GM12878 (cell line): ENCODE measurements at regions not wholly inside any gene's neighbourhood (a gene's known extent, or its start where the extent isn't known, plus 50 kb on each side); places are given as distances from the start of the nearest gene placed in this dataset.

Source experiments
- ATAC-seq: fragments of 200-7000 bp; cut with Tn5 transposase; 3 replicates; pipeline ENCODE4 v1.9.1; 2020; ENCODE audit warnings: mild to moderate bottlenecking, moderate library complexity
- BruUV-seq: library from RNA; stranded (reverse); fragments of 400-500 nt; replicated peaks from 2 replicates; lab custom pipeline; 2021; lab: Mats Ljungman, UMichigan
- CTCF ChIA-PET: fragments of 300-600 bp; sonication (Branson Sonifier 250); formaldehyde crosslinking; extraction: SDS; loops from one replicate; lab custom pipeline; 2021; ENCODE audit warnings: inconsistent platforms; lab: Yijun Ruan, JAX
- POLR2A ChIA-PET: fragments of 350-600 bp; formaldehyde crosslinking; extraction: SDS; loops from one replicate; lab custom pipeline; 2021; ENCODE audit warnings: inconsistent platforms; lab: Charles Lee
- RAD21 ChIA-PET: fragments of 300-600 bp; sonication (Branson Sonifier 250); formaldehyde crosslinking; loops from one replicate; lab custom pipeline; 2023; ENCODE audit warnings: antibody characterized with exemption; ENCODE audit not compliant: unreplicated experiment; lab: Charles Lee
- SMC1A ChIA-PET: fragments of 300-600 bp; sonication (Branson Sonifier 250); formaldehyde crosslinking; loops from one replicate; lab custom pipeline; 2023; ENCODE audit not compliant: unreplicated experiment, uncharacterized antibody; lab: Charles Lee
- DNase-seq: peaks from one replicate; pipeline ENCODE4 v3.0.0-alpha.2; 2011; ENCODE audit warnings: low read depth, low spot score
- FAIRE-seq: peaks from 3 replicates; lab custom pipeline; 2011; peaks lifted over from hg19 to GRCh38; lab: Jason Lieb, UNC
- H2AFZ ChIP-seq: 2 replicates; pipeline ENCODE4 v1.6.0; 2011; ENCODE audit warnings: low read depth, low read length, control low read depth; ENCODE audit not compliant: control insufficient read depth
- H3K27ac ChIP-seq: 2 replicates; pipeline ENCODE4 v1.5.1; 2011; ENCODE audit warnings: control low read depth; ENCODE audit not compliant: control insufficient read depth, insufficient read depth
- H3K27me3 ChIP-seq, 2 experiments: replicated peaks in 1 of 2; 2 replicates each; pipeline versions ENCODE4 v1.6.0 to v1.6.1; 2011; ENCODE audit warnings: low read length in 1 of 2; ENCODE audit not compliant: control insufficient read depth in 2 of 2, insufficient read depth in 2 of 2
- H3K36me3 ChIP-seq, 2 experiments: 2 replicates each; pipeline ENCODE4 v1.5.1; 2011; ENCODE audit warnings: low read length in 1 of 2; ENCODE audit not compliant: control insufficient read depth in 2 of 2, insufficient read depth in 2 of 2
- H3K4me1 ChIP-seq: 2 replicates; pipeline ENCODE4 v1.6.1; 2011; ENCODE audit warnings: mild to moderate bottlenecking, low read length, moderate library complexity, mixed read lengths; ENCODE audit not compliant: control insufficient read depth, insufficient read depth
- H3K4me2 ChIP-seq: 2 replicates; pipeline ENCODE4 v1.6.0; 2011; ENCODE audit warnings: control low read depth; ENCODE audit not compliant: control insufficient read depth, insufficient read depth
- H3K4me3 ChIP-seq: fragments of 200-600 bp; sonication (generic); 2 replicates; pipeline ENCODE4 v1.5.1; 2016
- H3K79me2 ChIP-seq: 2 replicates; pipeline ENCODE4 v1.6.0; 2011; ENCODE audit warnings: low read length; ENCODE audit not compliant: control insufficient read depth, insufficient read depth
- H3K9ac ChIP-seq: 2 replicates; pipeline ENCODE4 v1.8.0; 2011; ENCODE audit warnings: low read length, control low read depth, mixed read lengths; ENCODE audit not compliant: control insufficient read depth, insufficient read depth
- H3K9me3 ChIP-seq: replicated peaks from 3 replicates; pipeline ENCODE4 v1.5.1; 2011; ENCODE audit warnings: mild to moderate bottlenecking, low read length; ENCODE audit not compliant: control insufficient read depth, insufficient read depth
- H4K20me1 ChIP-seq: 2 replicates; pipeline ENCODE4 v1.6.0; 2011; ENCODE audit not compliant: control insufficient read depth, insufficient read depth
- BCL11A ChIP-seq: IDR thresholded peaks from 2 replicates; pipeline ENCODE4 v1.6.1; 2011; ENCODE audit warnings: low read depth, low read length
- DPF2 ChIP-seq: fragments of 450-650 bp; IDR thresholded peaks from 2 replicates; pipeline ENCODE4 v1.6.1; 2017; ENCODE audit warnings: mild to moderate bottlenecking
- IKZF1 ChIP-seq: fragments of 450-650 bp; conservative IDR thresholded peaks from 2 replicates; pipeline ENCODE4 v1.6.1; 2017; ENCODE audit warnings: antibody characterized with exemption, mild to moderate bottlenecking
- MLLT1 ChIP-seq: fragments of 450-650 bp; IDR thresholded peaks from 2 replicates; pipeline ENCODE4 v1.6.1; 2016; ENCODE audit warnings: mild to moderate bottlenecking
- RELA ChIP-seq: fragments of 450-650 bp; IDR thresholded peaks from 2 replicates; pipeline ENCODE4 v1.8.0; 2014; ENCODE audit warnings: borderline replicate concordance; ENCODE audit not compliant: partially characterized antibody
- RELB ChIP-seq: fragments of 450-650 bp; IDR thresholded peaks from 2 replicates; pipeline ENCODE4 v1.6.1; 2017; ENCODE audit warnings: low read depth, mild to moderate bottlenecking, moderate library complexity
- SKIL ChIP-seq: fragments of 450-650 bp; IDR thresholded peaks from 2 replicates; pipeline ENCODE4 v1.6.1; 2017; ENCODE audit warnings: mild to moderate bottlenecking, low read depth, inconsistent platforms; ENCODE audit not compliant: poor library complexity, severe bottlenecking
- TCF3 ChIP-seq: IDR thresholded peaks from 2 replicates; pipeline ENCODE4 v1.6.1; 2012; ENCODE audit warnings: low read depth, mild to moderate bottlenecking, low read length, borderline replicate concordance; ENCODE audit not compliant: insufficient read depth
- WGBS: methylation state at CpG from one replicate; pipeline ENCODE4 v1.1.6; 2016; ENCODE audit warnings: low lambda C conversion rate; ENCODE audit not compliant: insufficient replicate concordance, insufficient coverage; ENCODE audit errors: missing lambda C conversion rate; 5-methylcytosine and 5-hydroxymethylcytosine counted together
- in situ Hi-C: fragments of 300-500 bp; cut with MboI; formaldehyde crosslinking; loops from 9 replicates; pipeline ENCODE4 v1.14.3; 2018; ENCODE audit warnings: mixed read lengths
- intact Hi-C: fragments of 100-400 bp; cut with micrococcal nuclease; formaldehyde crosslinking; loops from one replicate; pipeline ENCODE4 v1.14.2; 2022; ENCODE audit not compliant: unreplicated experiment

- RAD21 ChIA-PET: no interaction called here
- CTCF ChIA-PET: no interaction called here
Measured at GRCh38 chr18:2431806-2432205, 139.5 kb downstream of the METTL4 start.

More at GRCh38 chr18:2431806-2432205, 139.5 kb downstream of the METTL4 start:
- FAIRE-seq (no peak), DNase-seq (no peak)
- H3K9me3 ChIP-seq: no peaks in the 10 kb centered on the region; the same call in 2 of the 3 replicates
- SMC1A ChIA-PET: interaction anchor here (1.2 to 1.6 kb wide), 2 partner anchors 9 to 50 kb away, joined by 4 read pairs; no protein-coding TSS in a partner anchor
- POLR2A ChIA-PET: no interaction called here
- intact Hi-C loops: no loop called here
- TF ChIP-seq DPF2 (no peak), TCF3 (no peak), BCL11A (no peak), SKIL (no peak), MLLT1 (no peak), IKZF1 (no peak), RELA (no peak), RELB (no peak)
- TF ChIP-seq, all 136 proteins: peak for 0
- no peak overlapping the region for H3K27ac ChIP-seq
- no peak overlapping the region for H3K4me2 ChIP-seq
- H3K4me3 ChIP-seq: no peak overlapping the region
- in situ Hi-C loops: no loop called here
- no peaks in the 10 kb centered on the region for H3K36me3 ChIP-seq
- no peaks in the 10 kb centered on the region for H4K20me1 ChIP-seq
- no TSS peak for BruUV-seq
- no peak overlapping the region for H3K9ac ChIP-seq
- WGBS: 69% methylated on average over 2 of the region's 2 CpGs
- no peaks in the 10 kb centered on the region for H3K4me1 ChIP-seq
- H3K27me3 ChIP-seq: no peaks in the 10 kb centered on the region
- H2AFZ ChIP-seq: no peak overlapping the region
- no peak for ATAC-seq
- H3K79me2 ChIP-seq: no peaks in the 10 kb centered on the region
